ENCODE measurements at regions not wholly inside any gene's neighbourhood (a gene's known extent, or its start where the extent isn't known, plus 50 kb on each side); places are given as distances from the start of the nearest gene placed in this dataset.

DNA sequence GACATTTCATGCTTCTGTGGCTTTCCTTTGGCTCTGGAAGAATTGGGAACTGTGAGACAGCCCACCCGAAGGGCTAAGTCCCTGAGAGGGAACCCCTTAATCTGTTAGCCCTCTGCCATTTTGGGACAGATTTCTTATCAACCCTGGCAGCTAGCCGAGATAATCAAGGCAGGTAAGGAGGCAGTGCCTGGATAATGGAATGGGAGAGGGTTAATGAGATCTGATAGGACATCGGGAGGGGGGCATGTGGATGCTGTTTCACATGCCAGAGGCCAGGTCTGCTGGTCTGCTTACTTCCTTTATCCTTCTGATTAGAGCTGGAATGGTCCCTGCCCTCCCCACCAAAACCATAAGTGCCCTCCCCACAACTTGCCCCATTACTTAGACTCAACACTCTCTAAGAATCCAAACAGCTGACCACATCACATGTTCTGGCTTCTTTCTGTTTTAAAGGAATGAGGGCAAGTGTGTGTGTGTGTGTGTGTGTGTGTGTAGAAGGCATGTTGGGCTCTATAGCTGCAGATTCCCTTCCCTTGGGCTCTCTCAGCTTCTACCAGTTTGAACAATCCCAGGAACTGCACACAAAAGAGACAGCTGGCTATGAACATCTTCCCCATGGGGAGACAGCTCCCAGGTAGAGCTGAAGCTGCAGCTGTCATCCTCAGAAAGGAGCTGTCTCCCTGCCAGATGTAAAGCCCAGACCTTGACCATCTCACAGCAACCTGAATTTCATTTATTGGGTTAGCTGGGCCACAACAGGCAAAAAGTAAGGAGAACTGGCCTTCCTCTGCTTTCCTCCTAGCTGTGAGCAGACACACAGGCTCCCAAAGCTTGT is 221.3 kb downstream of the PIK3R1 start:
- Mint-ChIP-seq H3K4me3 (no peak overlapping the region), H3K4me1 (peaks cover 37 to 58% of the 10 kb centered on the region in 2 donors), H3K9me3 (no peaks in the 10 kb centered on the region), H3K27me3 (no peaks in the 10 kb centered on the region), H3K27ac (no peak overlapping the region), H3K36me3 (peaks cover 0 to 3% of the 10 kb centered on the region in 2 donors)
- DNase-seq (no peak), ATAC-seq (replicated peaks) (no peak)

GRCh38 chr5:68438876-68439275 is 223.3 kb downstream of the PIK3R1 start:
- Mint-ChIP-seq H3K9me3 (no peaks in the 10 kb centered on the region), H3K36me3 (peaks cover 0 to under 1% of the 10 kb centered on the region in 2 donors), H3K4me1 (peaks cover 28 to 39% of the 10 kb centered on the region in 2 donors)

GRCh38 chr5:68440245-68440644 is 224.7 kb downstream of the PIK3R1 start:
- peak overlapping the region; percentile 22 for H3K27ac Mint-ChIP-seq
- ATAC-seq (replicated peaks) = no peak
- no peak overlapping the region for H3K4me3 Mint-ChIP-seq
- no peaks in the 10 kb centered on the region for H3K36me3 Mint-ChIP-seq
- no peaks in the 10 kb centered on the region for H3K9me3 Mint-ChIP-seq
- H3K4me1 Mint-ChIP-seq = peaks cover 16 to 26% of the 10 kb centered on the region in 2 donors
- no peak for DNase-seq
- no peaks in the 10 kb centered on the region for H3K27me3 Mint-ChIP-seq

More at GRCh38 chr5:68438876-68439275, 223.3 kb downstream of the PIK3R1 start:
- Mint-ChIP-seq H3K27me3 (no peaks in the 10 kb centered on the region), H3K27ac (no peak overlapping the region), H3K4me3 (no peak overlapping the region)
- ATAC-seq (replicated peaks) (no peak), DNase-seq (no peak)

- no peak for ATAC-seq (replicated peaks)
- DNase-seq = no peak
- Mint-ChIP-seq H3K27ac (no peak overlapping the region), H3K9me3 (no peaks in the 10 kb centered on the region), H3K36me3 (no peaks in the 10 kb centered on the region), H3K27me3 (no peaks in the 10 kb centered on the region), H3K4me3 (no peak overlapping the region), H3K4me1 (peaks cover 12 to 22% of the 10 kb centered on the region in 2 donors)
These were observed 225.1 kb downstream of the PIK3R1 start for GRCh38 chr5:68440651-68441050.

DNA sequence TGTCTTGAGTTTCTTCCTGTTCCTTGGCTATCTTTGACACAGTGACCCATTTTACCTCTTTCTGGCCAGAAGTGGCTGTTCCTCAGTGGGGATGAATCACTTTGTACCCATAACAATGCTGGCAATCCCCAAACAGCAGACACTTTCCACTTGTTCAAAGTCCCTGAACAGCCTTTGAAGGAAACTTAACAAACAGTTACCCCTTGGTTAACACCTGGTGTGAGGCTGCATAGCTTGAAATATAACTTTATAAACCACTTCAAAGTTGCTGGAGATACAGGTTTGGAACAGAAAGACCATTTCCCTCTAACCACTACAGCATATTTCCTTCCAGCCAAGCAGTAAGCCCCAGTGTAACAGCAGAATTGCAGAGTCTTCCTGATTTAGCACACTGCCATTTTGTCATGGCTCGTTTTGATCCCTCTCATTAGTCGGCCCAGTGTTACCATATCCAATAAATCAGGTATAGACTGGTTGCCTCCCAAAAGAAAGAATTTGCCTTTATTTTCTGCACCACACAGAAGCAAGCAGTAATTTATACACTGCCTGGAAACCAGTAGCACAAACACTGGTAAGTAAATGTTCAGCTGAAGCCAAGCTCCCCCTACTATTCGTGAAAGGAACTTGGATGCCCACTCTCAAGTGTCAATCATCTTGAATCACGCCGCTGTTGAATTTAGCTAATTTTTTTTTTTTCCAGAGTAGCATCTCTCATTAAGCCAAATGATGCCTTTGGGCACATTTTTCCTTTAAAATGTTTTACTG is 225.9 kb downstream of the PIK3R1 start:
- Mint-ChIP-seq H3K4me1 (peaks cover 7 to 14% of the 10 kb centered on the region in 2 donors), H3K4me3 (no peak overlapping the region), H3K27ac (no peak overlapping the region), H3K27me3 (no peaks in the 10 kb centered on the region), H3K36me3 (no peaks in the 10 kb centered on the region), H3K9me3 (no peaks in the 10 kb centered on the region)
- DNase-seq (no peak), ATAC-seq (replicated peaks) (peak; percentile 49 to 71)

DNA sequence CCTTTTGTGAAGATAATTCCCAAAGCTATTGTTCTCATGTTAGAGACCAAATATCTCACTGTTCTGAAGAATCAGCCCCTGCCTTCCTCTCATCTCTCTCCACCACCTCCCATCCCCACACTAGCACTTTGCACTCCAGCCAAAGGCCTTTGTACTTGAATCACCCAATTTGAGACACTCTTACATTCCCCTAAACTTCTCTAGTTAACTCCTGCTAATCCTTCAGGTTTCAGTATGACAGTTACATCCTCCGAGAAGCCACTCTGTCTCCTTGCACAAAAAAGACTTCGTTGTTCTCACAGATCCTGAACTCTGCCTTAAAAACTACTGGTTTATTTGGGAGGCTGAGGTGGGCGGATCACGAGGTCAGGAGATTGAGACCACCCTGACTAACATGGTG is 227.5 kb downstream of the PIK3R1 start:
- no peaks in the 10 kb centered on the region for H3K27me3 Mint-ChIP-seq
- no peaks in the 10 kb centered on the region for H3K9me3 Mint-ChIP-seq
- ATAC-seq (replicated peaks) (no peak), DNase-seq (no peak)
- H3K4me1 Mint-ChIP-seq = peaks cover 7 to 10% of the 10 kb centered on the region in 2 donors
- no peaks in the 10 kb centered on the region for H3K36me3 Mint-ChIP-seq
- H3K4me3 Mint-ChIP-seq = no peak overlapping the region
- no peak overlapping the region for H3K27ac Mint-ChIP-seq

- ATAC-seq (replicated peaks) (no peak), DNase-seq (no peak)
- Mint-ChIP-seq H3K4me3 (no peak overlapping the region), H3K4me1 (peaks cover 7 to 10% of the 10 kb centered on the region in 2 donors), H3K36me3 (no peaks in the 10 kb centered on the region), H3K27ac (no peak overlapping the region), H3K9me3 (no peaks in the 10 kb centered on the region), H3K27me3 (no peaks in the 10 kb centered on the region)
These were observed 228.5 kb downstream of the PIK3R1 start for GRCh38 chr5:68444048-68444447.

GRCh38 chr5:68444833-68445232 is 229.3 kb downstream of the PIK3R1 start:
- H3K27ac Mint-ChIP-seq = no peak overlapping the region
- no peak overlapping the region for H3K4me3 Mint-ChIP-seq
- H3K36me3 Mint-ChIP-seq = no peaks in the 10 kb centered on the region
- no peaks in the 10 kb centered on the region for H3K27me3 Mint-ChIP-seq
- DNase-seq (no peak), ATAC-seq (replicated peaks) (no peak)
- H3K9me3 Mint-ChIP-seq = no peaks in the 10 kb centered on the region
- peaks cover 7 to 10% of the 10 kb centered on the region in 2 donors for H3K4me1 Mint-ChIP-seq

DNA sequence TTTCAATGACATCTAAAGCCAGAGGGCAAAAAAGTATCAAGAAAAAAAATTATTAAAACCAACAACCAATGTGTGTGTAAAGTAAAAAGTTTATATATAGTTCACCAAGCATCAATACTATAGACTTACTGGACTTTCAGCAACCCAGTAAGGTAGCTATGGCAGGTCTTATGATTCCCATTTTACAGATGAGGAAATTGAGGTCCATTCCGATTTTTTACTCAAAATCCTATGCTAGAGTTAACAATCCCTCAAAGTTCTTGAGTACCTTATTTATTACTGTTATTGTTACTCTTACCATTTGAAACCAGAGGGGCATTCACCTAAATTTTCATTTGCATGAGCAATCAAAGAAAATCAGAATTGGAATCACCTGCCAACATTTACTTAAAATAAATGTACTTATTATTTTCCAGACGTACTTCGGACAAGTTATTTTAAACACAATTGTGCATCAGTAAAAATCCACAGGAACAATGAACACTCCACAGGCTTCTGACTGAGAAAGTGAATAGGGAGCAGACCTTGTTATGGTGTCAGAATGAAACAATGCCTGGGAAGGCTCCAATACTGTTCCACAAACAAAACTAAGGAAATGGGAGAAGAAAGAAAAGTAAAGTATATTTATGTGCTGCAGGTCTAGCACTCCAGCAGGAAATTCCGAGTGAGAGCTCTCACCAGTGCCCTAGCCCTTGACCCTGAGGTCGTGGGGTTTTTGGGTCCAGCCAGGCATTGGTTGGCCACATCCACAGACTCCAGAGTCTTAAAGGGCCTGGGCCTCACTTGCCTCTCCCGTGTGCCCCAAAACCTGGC is 229.9 kb downstream of the PIK3R1 start:
- H3K4me1 Mint-ChIP-seq = peaks cover 4 to 10% of the 10 kb centered on the region in 2 donors
- H3K4me3 Mint-ChIP-seq = no peak overlapping the region
- H3K9me3 Mint-ChIP-seq = no peaks in the 10 kb centered on the region
- H3K27ac Mint-ChIP-seq = no peak overlapping the region
- ATAC-seq (replicated peaks) = no peak
- no peaks in the 10 kb centered on the region for H3K36me3 Mint-ChIP-seq
- no peaks in the 10 kb centered on the region for H3K27me3 Mint-ChIP-seq
- DNase-seq = no peak

GRCh38 chr5:68446070-68446357 is 230.5 kb downstream of the PIK3R1 start:
- Mint-ChIP-seq H3K27me3 (no peaks in the 10 kb centered on the region), H3K36me3 (no peaks in the 10 kb centered on the region), H3K4me1 (peaks cover 4 to 6% of the 10 kb centered on the region in 2 donors), H3K4me3 (no peak overlapping the region), H3K27ac (no peak overlapping the region), H3K9me3 (no peaks in the 10 kb centered on the region)
- ATAC-seq (replicated peaks) (no peak), DNase-seq (no peak)

- H3K9me3 Mint-ChIP-seq = no peaks in the 10 kb centered on the region
- H3K4me1 Mint-ChIP-seq = peaks cover 1 to 2% of the 10 kb centered on the region in 2 donors
- no peak overlapping the region for H3K4me3 Mint-ChIP-seq
- no peak overlapping the region for H3K27ac Mint-ChIP-seq
- no peaks in the 10 kb centered on the region for H3K27me3 Mint-ChIP-seq
- no peak for DNase-seq
- no peaks in the 10 kb centered on the region for H3K36me3 Mint-ChIP-seq
- ATAC-seq (replicated peaks) = no peak
These were observed 230.9 kb downstream of the PIK3R1 start for GRCh38 chr5:68446487-68446894.

DNA sequence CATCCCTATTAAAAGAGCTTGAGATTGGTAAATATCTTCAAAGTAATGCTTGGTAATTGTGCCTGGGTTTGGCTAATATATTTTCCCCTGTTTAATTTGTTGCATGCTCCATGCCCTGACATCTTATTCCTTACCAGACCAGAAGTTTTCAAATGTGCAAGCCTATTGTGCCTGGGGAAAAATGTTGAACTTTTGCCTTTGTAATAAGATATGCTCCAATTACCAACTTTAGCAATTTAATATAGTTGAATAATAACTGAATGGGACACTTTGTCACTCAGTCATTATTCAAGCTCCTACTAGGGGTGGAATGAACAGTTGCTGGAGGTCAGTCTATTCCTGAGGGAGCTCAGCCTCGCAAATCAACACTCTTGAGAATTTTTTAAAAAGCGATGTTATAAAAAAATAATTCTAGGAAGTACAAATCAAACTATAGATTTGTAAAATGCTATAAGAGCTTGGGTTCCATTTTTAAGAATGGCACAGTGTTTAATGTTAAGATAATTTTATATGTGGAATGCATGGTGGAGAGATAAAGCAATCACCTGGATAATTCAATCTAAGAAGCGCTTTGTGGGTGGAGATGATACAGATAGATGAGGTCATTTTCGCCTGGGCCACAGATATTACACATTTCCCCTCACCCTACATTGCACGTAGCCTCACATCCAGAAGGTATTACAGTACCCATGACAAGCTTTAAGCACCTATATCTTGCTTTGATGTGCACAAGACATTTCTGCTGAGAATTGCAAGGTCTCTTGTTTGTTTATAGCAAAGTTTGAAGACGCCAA is 231.8 kb downstream of the PIK3R1 start:
- no peak overlapping the region for H3K4me3 Mint-ChIP-seq
- H3K9me3 Mint-ChIP-seq = no peaks in the 10 kb centered on the region
- no peak for DNase-seq
- H3K36me3 Mint-ChIP-seq = no peaks in the 10 kb centered on the region
- ATAC-seq (replicated peaks) = no peak
- no peaks in the 10 kb centered on the region for H3K27me3 Mint-ChIP-seq
- no peak overlapping the region for H3K27ac Mint-ChIP-seq
- H3K4me1 Mint-ChIP-seq = no peaks in the 10 kb centered on the region

DNA sequence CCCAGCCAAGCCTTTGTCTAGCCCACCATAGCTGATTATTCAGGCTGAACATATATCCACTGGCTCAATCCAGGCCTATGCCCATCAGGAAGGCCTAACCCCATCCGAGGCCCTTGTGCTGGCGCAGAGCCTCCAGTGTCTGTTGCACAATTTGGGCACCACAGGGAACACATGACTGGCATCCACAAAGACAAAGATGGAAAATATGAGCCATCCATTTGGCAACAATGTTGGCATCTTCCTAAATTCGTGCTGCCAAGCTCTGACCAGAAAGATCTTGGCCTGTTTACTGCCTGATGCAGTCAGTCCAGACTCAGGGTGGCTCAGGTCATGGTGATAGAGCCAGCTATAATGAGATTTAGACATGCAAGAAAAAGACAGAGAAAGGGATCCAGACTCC is 233.8 kb downstream of the PIK3R1 start:
- ATAC-seq (replicated peaks) (no peak), DNase-seq (no peak)
- Mint-ChIP-seq H3K4me1 (no peaks in the 10 kb centered on the region), H3K4me3 (no peak overlapping the region), H3K36me3 (no peaks in the 10 kb centered on the region), H3K9me3 (no peaks in the 10 kb centered on the region), H3K27me3 (peaks cover 0 to 4% of the 10 kb centered on the region in 2 donors), H3K27ac (no peak overlapping the region)
